Mesenchymal stem cell (in vitro differentiated cells and primary cell): ENCODE measurements at regions not wholly inside any gene's neighbourhood (a gene's known extent, or its start where the extent isn't known, plus 50 kb on each side); places are given as distances from the start of the nearest gene placed in this dataset.
"Not testable (repeated sequence)": the region's sequence is repeated elsewhere in the genome, so short reads cannot be mapped to it uniquely, and the experiment has no call there.

Experiments used
- DNase-seq: peaks from one replicate; pipeline ENCODE4 v3.0.0-alpha.2; 2013
- H2AFZ ChIP-seq: one replicate; pipeline ENCODE4 v1.6.1; 2013; ENCODE audit warnings: low read depth, mild to moderate bottlenecking, control low read depth, inconsistent platforms, low read length, moderate library complexity
- H2AK5ac ChIP-seq: 2 replicates; pipeline ENCODE4 v1.6.1; 2013; ENCODE audit warnings: low read length, moderate library complexity, mild to moderate bottlenecking, inconsistent platforms; ENCODE audit not compliant: severe bottlenecking
- H2BK120ac ChIP-seq: one replicate; pipeline ENCODE4 v1.6.1; 2013; ENCODE audit warnings: low read depth, mild to moderate bottlenecking, inconsistent platforms, low read length, moderate library complexity
- H2BK12ac ChIP-seq, 2 experiments: one replicate each; pipeline ENCODE4 v1.6.1; 2013; ENCODE audit warnings: inconsistent platforms in 2 of 2, low read length in 2 of 2, mild to moderate bottlenecking in 2 of 2, moderate library complexity in 2 of 2, control low read depth in 1 of 2
- H2BK15ac ChIP-seq: one replicate; pipeline ENCODE4 v1.6.1; 2013; ENCODE audit warnings: mild to moderate bottlenecking, low read depth, inconsistent platforms; ENCODE audit not compliant: poor library complexity, severe bottlenecking
- H2BK5ac ChIP-seq: 2 replicates; pipeline ENCODE4 v1.6.1; 2013; ENCODE audit warnings: low read depth, mild to moderate bottlenecking, low read length, control low read depth, inconsistent platforms; ENCODE audit not compliant: poor library complexity, severe bottlenecking
- H3K14ac ChIP-seq, 2 experiments: one replicate each; pipeline ENCODE4 v1.6.1; 2013; ENCODE audit warnings: inconsistent platforms in 2 of 2, low read length in 2 of 2, control low read depth in 1 of 2, mild to moderate bottlenecking in 1 of 2, moderate library complexity in 1 of 2
- H3K18ac ChIP-seq, 2 experiments: one replicate each; pipeline ENCODE4 v1.6.1; 2013; ENCODE audit warnings: inconsistent platforms in 2 of 2, low read length in 2 of 2, control low read depth in 1 of 2, low read depth in 1 of 2, mild to moderate bottlenecking in 1 of 2
- H3K23ac ChIP-seq, 2 experiments: one replicate each; pipeline ENCODE4 v1.6.1; 2013; ENCODE audit warnings: inconsistent platforms in 2 of 2, low read length in 2 of 2, mild to moderate bottlenecking in 2 of 2, moderate library complexity in 2 of 2, control low read depth in 1 of 2
- H3K27ac ChIP-seq: 2 replicates; pipeline ENCODE4 v1.5.1; 2013; ENCODE audit warnings: mild to moderate bottlenecking, moderate library complexity, low read length, control low read depth, inconsistent platforms; ENCODE audit not compliant: poor library complexity, severe bottlenecking
- H3K27me3 ChIP-seq, 2 experiments: 2 replicates each; pipeline versions ENCODE4 v1.6.1 to v1.7.0; 2013; ENCODE audit warnings: low read length in 2 of 2, mild to moderate bottlenecking in 2 of 2, moderate library complexity in 2 of 2, control low read depth in 1 of 2, inconsistent platforms in 1 of 2; ENCODE audit not compliant: control insufficient read depth in 1 of 2, insufficient read depth in 1 of 2
- H3K36me3 ChIP-seq, 2 experiments: 2 replicates each; pipeline versions ENCODE4 v1.6.1 to v1.7.0; 2013; ENCODE audit warnings: low read length in 2 of 2, control low read depth in 1 of 2, inconsistent platforms in 1 of 2, low read depth in 1 of 2, mild to moderate bottlenecking in 1 of 2; ENCODE audit not compliant: insufficient read depth in 2 of 2, control insufficient read depth in 1 of 2
- H3K4ac ChIP-seq, 2 experiments: one replicate each; pipeline ENCODE4 v1.6.1; 2013; ENCODE audit warnings: inconsistent platforms in 2 of 2, low read length in 2 of 2, mild to moderate bottlenecking in 2 of 2, moderate library complexity in 2 of 2, control low read depth in 1 of 2, low read depth in 1 of 2
- H3K4me1 ChIP-seq: 2 replicates; pipeline ENCODE4 v1.6.1; 2013; ENCODE audit warnings: low read depth, low read length, control low read depth; ENCODE audit not compliant: control insufficient read depth, insufficient read depth
- H3K4me2 ChIP-seq: 2 replicates; pipeline ENCODE4 v1.6.1; 2013; ENCODE audit warnings: low read length, mild to moderate bottlenecking, inconsistent platforms; ENCODE audit not compliant: poor library complexity, severe bottlenecking
- H3K4me3 ChIP-seq, 2 experiments: 2 replicates each; pipeline versions ENCODE4 v1.5.1 to v1.7.0; 2013; ENCODE audit warnings: low read length in 2 of 2, mild to moderate bottlenecking in 2 of 2, control low read depth in 1 of 2, low read depth in 1 of 2; ENCODE audit not compliant: insufficient read depth in 1 of 2
- H3K79me1 ChIP-seq: replicated peaks from 2 replicates; pipeline ENCODE4 v1.6.1; 2013; ENCODE audit warnings: mild to moderate bottlenecking, control low read depth, low read length, inconsistent platforms; ENCODE audit not compliant: poor library complexity, severe bottlenecking
- H3K9ac ChIP-seq: 2 replicates; pipeline ENCODE4 v1.7.0; 2013; ENCODE audit warnings: mild to moderate bottlenecking, low read length, moderate library complexity
- H3K9me3 ChIP-seq: 2 replicates; pipeline ENCODE4 v1.7.0; 2013; ENCODE audit warnings: mild to moderate bottlenecking, low read length; ENCODE audit not compliant: control insufficient read depth
- H4K8ac ChIP-seq: one replicate; pipeline ENCODE4 v1.6.1; 2013; ENCODE audit warnings: inconsistent platforms, mild to moderate bottlenecking, low read length, moderate library complexity
- H4K91ac ChIP-seq: one replicate; pipeline ENCODE4 v1.6.1; 2013; ENCODE audit warnings: mild to moderate bottlenecking, low read length, inconsistent platforms
- WGBS: methylation state at CpG from one replicate; pipeline ENCODE4 v1.1.7; 2013; ENCODE audit warnings: mixed read lengths; 5-methylcytosine and 5-hydroxymethylcytosine counted together

DNA sequence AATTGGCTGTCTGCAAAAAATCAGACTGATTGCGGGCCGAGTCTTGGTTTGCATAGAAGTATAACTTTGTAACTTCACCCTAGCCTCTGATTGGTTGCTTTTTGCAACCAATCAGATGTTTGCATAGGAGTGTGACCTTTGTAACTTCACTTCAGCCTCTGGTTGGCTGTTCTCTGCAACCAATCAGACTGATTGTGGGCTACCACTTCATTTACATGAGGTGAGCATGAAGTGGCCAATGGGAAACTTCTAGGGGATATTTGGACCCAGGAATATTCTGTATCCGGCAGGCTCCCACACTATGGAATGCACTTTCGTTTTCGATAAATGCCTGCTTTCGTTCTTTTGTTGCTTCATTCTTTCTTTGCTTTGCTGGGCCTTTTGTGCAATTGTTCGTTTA, 667.7 kb downstream of the FAM133A start:
- not testable (repeated sequence) for H2BK12ac ChIP-seq, H3K4ac ChIP-seq, H3K4me1 ChIP-seq, H4K91ac ChIP-seq, H3K79me1 ChIP-seq, H2AK5ac ChIP-seq, H3K18ac ChIP-seq, H3K4me3 ChIP-seq, H2AFZ ChIP-seq, H2BK120ac ChIP-seq, H3K9ac ChIP-seq, H4K8ac ChIP-seq, H2BK5ac ChIP-seq, H3K36me3 ChIP-seq, H3K14ac ChIP-seq, H3K27me3 ChIP-seq, H3K27ac ChIP-seq, H3K23ac ChIP-seq, H3K9me3 ChIP-seq, DNase-seq, H3K4me2 ChIP-seq, H2BK15ac ChIP-seq
- WGBS: 85% methylated on average over 7 of the region's 7 CpGs

DNA sequence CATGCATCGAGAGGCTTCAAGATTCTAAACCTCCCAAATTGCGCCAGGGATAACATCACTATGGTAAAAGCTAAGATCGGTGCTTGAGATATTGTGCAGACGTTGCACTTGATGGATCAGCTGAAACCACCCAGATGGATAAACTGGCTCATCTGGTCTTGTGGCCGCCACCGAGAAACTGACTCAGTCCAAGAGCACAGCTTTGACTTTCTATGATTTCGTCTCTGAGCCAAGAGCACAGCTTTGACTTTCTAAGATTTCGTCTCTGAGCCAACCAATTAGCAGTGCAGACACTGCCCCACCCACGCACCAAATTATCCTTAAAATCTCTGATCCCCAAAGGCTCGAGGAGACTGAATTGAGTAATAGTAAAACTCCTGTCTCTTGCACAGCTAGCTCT, 687.2 kb downstream of the FAM133A start:
- Histone ChIP-seq H2BK12ac (no peak overlapping the region), H3K79me1 (no peaks in the 10 kb centered on the region), H3K18ac (no peak overlapping the region), H3K9me3 (peaks cover 9% of the 10 kb centered on the region), H3K4ac (no peak overlapping the region), H2AFZ (no peak overlapping the region), H3K23ac (no peak overlapping the region), H3K36me3 (no peaks in the 10 kb centered on the region), H2BK120ac (no peak overlapping the region), H3K14ac (no peak overlapping the region), H4K8ac (no peak overlapping the region), H3K9ac (no peak overlapping the region), H2BK15ac (no peak overlapping the region), H2AK5ac (no peak overlapping the region), H2BK5ac (no peak overlapping the region), H3K4me1 (no peaks in the 10 kb centered on the region), H4K91ac (no peak overlapping the region), H3K4me2 (no peak overlapping the region), H3K27me3 (no peaks in the 10 kb centered on the region), H3K4me3 (no peak overlapping the region), H3K27ac (no peak overlapping the region)
- DNase-seq: no peak
- WGBS: 71% methylated on average over 9 of the region's 10 CpGs

- H3K23ac ChIP-seq: no peak overlapping the region
- no peaks in the 10 kb centered on the region for H3K36me3 ChIP-seq
- no peak overlapping the region for H3K9ac ChIP-seq
These were observed 691.7 kb downstream of the FAM133A start for GRCh38 chrX:94365736-94366135.

DNA sequence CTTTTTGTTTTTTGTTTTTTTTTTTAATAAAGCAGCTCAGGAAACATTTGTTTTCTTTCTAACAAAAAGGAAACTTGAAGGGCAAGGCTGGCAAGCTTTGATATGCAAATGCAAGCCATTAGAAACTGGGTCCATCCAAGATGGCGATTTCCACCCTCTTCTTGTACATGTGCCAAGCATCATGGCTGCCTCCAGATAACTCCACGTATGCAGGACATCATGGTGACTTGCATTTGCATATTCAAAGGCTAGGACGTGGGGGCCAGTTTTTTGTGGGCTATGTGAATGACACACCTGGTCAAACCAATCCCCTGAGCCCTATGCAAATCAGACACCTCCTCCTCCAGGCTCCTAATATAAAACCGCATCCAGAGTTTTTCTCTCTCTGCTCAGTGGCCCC, 692.6 kb downstream of the FAM133A start:
- no peak overlapping the region for H3K18ac ChIP-seq
- H3K27me3 ChIP-seq: no peaks in the 10 kb centered on the region
- H4K91ac ChIP-seq: no peak overlapping the region
- H3K9me3 ChIP-seq: peaks cover 10% of the 10 kb centered on the region
- no peak overlapping the region for H2AK5ac ChIP-seq
- DNase-seq: no peak
- 62% methylated on average over 4 of the region's 4 CpGs for WGBS
- H3K9ac ChIP-seq: no peak overlapping the region
- H3K23ac ChIP-seq: no peak overlapping the region
- H3K4me1 ChIP-seq: no peaks in the 10 kb centered on the region
- no peak overlapping the region for H2BK5ac ChIP-seq
- no peaks in the 10 kb centered on the region for H3K36me3 ChIP-seq
- H3K4me3 ChIP-seq: no peak overlapping the region
- H3K79me1 ChIP-seq: no peaks in the 10 kb centered on the region
- no peak overlapping the region for H3K4me2 ChIP-seq
- H3K14ac ChIP-seq: no peak overlapping the region
- H2AFZ ChIP-seq: no peak overlapping the region
- H4K8ac ChIP-seq: no peak overlapping the region
- H3K27ac ChIP-seq: no peak overlapping the region
- H2BK12ac ChIP-seq: no peak overlapping the region
- H2BK120ac ChIP-seq: no peak overlapping the region
- H3K4ac ChIP-seq: no peak overlapping the region
- no peak overlapping the region for H2BK15ac ChIP-seq

More at GRCh38 chrX:94365736-94366135, 691.7 kb downstream of the FAM133A start:
- Histone ChIP-seq H3K27ac (no peak overlapping the region), H2AK5ac (no peak overlapping the region), H3K4me2 (no peak overlapping the region), H3K4me3 (no peak overlapping the region), H3K79me1 (no peaks in the 10 kb centered on the region), H3K27me3 (no peaks in the 10 kb centered on the region), H4K8ac (no peak overlapping the region), H3K14ac (no peak overlapping the region), H2BK12ac (no peak overlapping the region), H3K18ac (no peak overlapping the region), H3K9me3 (peaks cover 17% of the 10 kb centered on the region), H2AFZ (no peak overlapping the region), H3K4ac (no peak overlapping the region), H2BK5ac (no peak overlapping the region), H2BK15ac (no peak overlapping the region), H2BK120ac (no peak overlapping the region), H3K4me1 (no peaks in the 10 kb centered on the region), H4K91ac (no peak overlapping the region)
- DNase-seq: no peak
- 81% methylated on average over 3 of the region's 3 CpGs for WGBS
